Adrenal gland (tissue), 9 donors: ENCODE measurements at regions not wholly inside any gene's neighbourhood (a gene's known extent, or its start where the extent isn't known, plus 50 kb on each side); places are given as distances from the start of the nearest gene placed in this dataset.
A peak's percentile ranks its signal among the peaks of the same experiment; 100 is the strongest.

Experiments used
- DNase-seq, 7 donors: peaks; one replicate each; pipeline ENCODE4 v3.0.0-alpha.2; 2019 to 2020
- H3K27ac ChIP-seq, 5 donors: fragments of 200-600 bp; sonication (generic) in 4 of 5; 1 replicate in 3 of 5; 2 replicates in 2 of 5; pipeline versions ENCODE4 v1.5.1 to v1.8.0; 2016 to 2020; ENCODE audit warnings: mild to moderate bottlenecking in 1 of 5
- H3K27me3 ChIP-seq: fragments of 200-600 bp; 2 replicates; pipeline ENCODE4 v1.8.0; 2021
- H3K36me3 ChIP-seq, 2 donors: fragments of 200-600 bp; replicated peaks in 1 of 2; 1 replicate in 1 of 2; 2 replicates in 1 of 2; pipeline versions ENCODE4 v1.5.1 to v1.8.0; 2018 to 2022
- H3K4me1 ChIP-seq, 2 donors: fragments of 200-600 bp; replicated peaks in 1 of 2; 1 replicate in 1 of 2; 2 replicates in 1 of 2; pipeline versions ENCODE4 v1.5.1 to v1.8.0; 2018 to 2021
- H3K4me3 ChIP-seq, 4 donors: fragments of 200-600 bp; sonication (generic) in 3 of 4; one replicate each; pipeline ENCODE4 v1.5.1; 2016 to 2018
- H3K9me3 ChIP-seq, 3 donors: fragments of 200-600 bp; sonication (generic) in 1 of 3; replicated peaks in 1 of 3; 1 replicate in 2 of 3; 2 replicates in 1 of 3; pipeline versions ENCODE4 v1.5.1 to v1.8.0; 2016 to 2021
- POLR2A ChIP-seq, 2 donors: fragments of 450-650 bp; IDR thresholded peaks; one replicate each; pipeline ENCODE4 v1.6.1; 2017; ENCODE audit warnings: antibody characterized with exemption in 2 of 2, mild to moderate bottlenecking in 2 of 2, moderate library complexity in 1 of 2
- WGBS, 4 donors: extraction: QIAGEN DNeasy Blood & Tissue Kit in 2 of 4; methylation state at CpG; one replicate each; pipeline versions ENCODE4 v1.1.5 to v1.1.7; 2013 to 2017; 5-methylcytosine and 5-hydroxymethylcytosine counted together
- intact Hi-C, 2 donors: fragments of 100-400 bp; cut with DNase I; formaldehyde crosslinking; loops; one replicate each; pipeline versions ENCODE4 v1.14.1 to v1.15.0; 2022 to 2023
- TF ChIP-seq, protein P1 (sequence below), 6 experiments: fragments of 450-650 bp in 4 of 6; fragments of 200-600 bp in 2 of 6; sonication (generic) in 1 of 6; IDR thresholded peaks; 1 replicate in 5 of 6; 2 replicates in 1 of 6; pipeline versions ENCODE4 v1.5.1 to v1.8.0; 2016 to 2021; ENCODE audit warnings: antibody characterized with exemption in 6 of 6, mild to moderate bottlenecking in 2 of 6, moderate library complexity in 1 of 6
- donor health status: healthy with polysubstance abuse.
- donor health status: Bipolar disorder and iron deficiency.
- donor health status: DM: yes; HTN: yes; CAD: no.
- donor health status: DM: no; HTN: no; CAD: no.
- donor health status: DM: no; HTN: no; CAD: no.

DNA sequence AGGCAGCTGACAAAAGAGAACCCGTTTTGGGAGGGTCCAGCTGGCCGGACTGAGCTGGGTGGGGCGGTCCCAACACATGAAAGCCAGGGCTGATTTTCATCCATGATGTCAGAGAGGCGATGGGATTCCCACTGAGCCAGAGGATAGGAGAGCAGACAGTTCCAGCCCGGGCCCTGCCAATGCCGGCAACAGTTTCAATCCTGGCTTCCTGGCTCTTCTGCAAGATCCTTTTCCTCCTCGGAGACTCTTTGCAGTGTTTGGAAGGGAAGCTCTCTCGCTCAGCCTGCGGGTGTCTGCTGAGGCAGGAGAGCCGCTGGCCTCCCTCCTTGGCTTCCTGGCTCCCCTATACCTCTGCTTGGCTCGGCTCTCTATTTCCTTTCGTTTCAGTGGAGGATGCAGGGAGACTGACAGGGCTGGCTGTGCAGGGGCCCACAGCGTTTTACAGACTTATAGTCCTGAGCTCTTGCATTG is 145.5 kb upstream of the SOX9 start:
- H3K27ac ChIP-seq: peak overlapping the region in 2 of 5 donors; percentile 7 to 35
- H3K4me3 ChIP-seq: peak overlapping the region in 1 of 4 donors; percentile 20
- TF ChIP-seq POLR2A (IDR thresholded peaks at IDR 0.05): no peak
- TF ChIP-seq, protein P1, sequence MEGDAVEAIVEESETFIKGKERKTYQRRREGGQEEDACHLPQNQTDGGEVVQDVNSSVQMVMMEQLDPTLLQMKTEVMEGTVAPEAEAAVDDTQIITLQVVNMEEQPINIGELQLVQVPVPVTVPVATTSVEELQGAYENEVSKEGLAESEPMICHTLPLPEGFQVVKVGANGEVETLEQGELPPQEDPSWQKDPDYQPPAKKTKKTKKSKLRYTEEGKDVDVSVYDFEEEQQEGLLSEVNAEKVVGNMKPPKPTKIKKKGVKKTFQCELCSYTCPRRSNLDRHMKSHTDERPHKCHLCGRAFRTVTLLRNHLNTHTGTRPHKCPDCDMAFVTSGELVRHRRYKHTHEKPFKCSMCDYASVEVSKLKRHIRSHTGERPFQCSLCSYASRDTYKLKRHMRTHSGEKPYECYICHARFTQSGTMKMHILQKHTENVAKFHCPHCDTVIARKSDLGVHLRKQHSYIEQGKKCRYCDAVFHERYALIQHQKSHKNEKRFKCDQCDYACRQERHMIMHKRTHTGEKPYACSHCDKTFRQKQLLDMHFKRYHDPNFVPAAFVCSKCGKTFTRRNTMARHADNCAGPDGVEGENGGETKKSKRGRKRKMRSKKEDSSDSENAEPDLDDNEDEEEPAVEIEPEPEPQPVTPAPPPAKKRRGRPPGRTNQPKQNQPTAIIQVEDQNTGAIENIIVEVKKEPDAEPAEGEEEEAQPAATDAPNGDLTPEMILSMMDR (IDR thresholded peaks at IDR 0.05): no peak
- peak in 2 of 7 donors; percentile 26 to 52 for DNase-seq
- intact Hi-C loops: no loop called here
- H3K9me3 ChIP-seq: no peaks in the 10 kb centered on the region
- H3K4me1 ChIP-seq: no peaks in the 10 kb centered on the region
- H3K27me3 ChIP-seq: no peaks in the 10 kb centered on the region
- no peaks in the 10 kb centered on the region for H3K36me3 ChIP-seq
- 32 to 48% (median 40%) methylated on average over 11 to 13 of the region's 13 CpGs for WGBS, 4 donors

DNA sequence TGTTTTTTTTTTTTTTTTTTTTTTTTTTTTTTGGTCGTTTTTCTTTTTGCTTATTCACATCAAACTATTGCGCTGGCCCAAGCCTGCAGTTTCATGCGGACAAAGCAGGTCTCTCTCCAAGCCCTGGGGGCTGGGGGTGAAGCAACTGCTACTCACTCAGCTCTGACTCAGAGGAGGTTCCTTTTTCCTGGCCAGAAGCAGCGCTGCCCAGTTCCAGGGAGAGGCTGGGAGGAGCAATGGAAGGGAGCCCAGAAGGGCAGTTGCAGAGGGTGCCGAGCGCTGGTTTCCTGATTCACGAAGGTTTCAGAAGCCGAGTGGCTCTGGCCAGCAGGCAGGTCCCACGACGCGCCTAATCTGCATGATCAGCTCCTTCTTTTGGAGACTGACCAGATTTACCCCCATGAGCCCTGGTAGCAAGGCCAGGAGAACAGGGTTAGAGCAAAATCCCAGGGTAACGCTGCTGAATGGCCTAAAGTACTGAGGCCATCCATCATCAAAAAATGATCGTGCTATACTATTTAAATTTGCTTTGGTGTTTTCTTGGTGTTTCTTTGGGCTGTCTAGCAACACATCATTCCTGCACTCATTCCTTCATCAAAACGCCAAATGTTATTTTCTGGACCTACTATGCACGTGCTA is 144.7 kb upstream of the SOX9 start:
- intact Hi-C loops: no loop called here
- WGBS, 4 donors: 43 to 59% (median 52%) methylated on average over 10 to 15 of the region's 15 CpGs
- Histone ChIP-seq H3K9me3 (no peaks in the 10 kb centered on the region), H3K4me3 (no peak overlapping the region), H3K36me3 (no peaks in the 10 kb centered on the region), H3K27ac (no peak overlapping the region), H3K27me3 (no peaks in the 10 kb centered on the region), H3K4me1 (no peaks in the 10 kb centered on the region)
- peak; percentile 49 to 86 (median 66) for DNase-seq
- TF ChIP-seq POLR2A (IDR thresholded peaks at IDR 0.05): no peak
- TF ChIP-seq, protein P1 (IDR thresholded peaks at IDR 0.05): no peak

DNA sequence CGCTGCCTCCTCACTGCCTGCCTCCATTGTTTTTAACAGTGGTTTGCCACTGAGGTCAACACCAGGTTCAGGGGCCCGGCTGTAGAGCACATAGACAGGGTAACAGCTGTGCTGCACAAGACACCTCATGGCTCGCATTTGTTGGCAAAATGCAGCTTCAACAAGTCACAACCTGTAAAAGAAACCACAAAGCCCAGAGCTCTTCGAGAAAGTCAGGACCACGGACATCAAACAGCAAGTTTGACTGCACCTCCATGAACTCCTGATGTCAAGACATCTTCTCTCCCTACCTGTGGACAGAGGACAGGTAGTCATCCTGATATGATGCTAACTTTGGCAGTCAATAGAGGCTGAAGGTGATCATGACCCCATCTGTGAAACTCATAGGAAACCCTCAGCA is 142.4 kb upstream of the SOX9 start:
- Histone ChIP-seq H3K27me3 (no peaks in the 10 kb centered on the region), H3K27ac (no peak overlapping the region), H3K4me1 (no peaks in the 10 kb centered on the region), H3K9me3 (no peaks in the 10 kb centered on the region), H3K4me3 (no peak overlapping the region), H3K36me3 (no peaks in the 10 kb centered on the region)
- DNase-seq: no peak
- intact Hi-C loops: no loop called here
- WGBS, 4 donors: 67 to 92% (median 70%) methylated on average over 3 to 5 of the region's 5 CpGs
- TF ChIP-seq, protein P1 (IDR thresholded peaks at IDR 0.05): no peak
- no peak for TF ChIP-seq POLR2A (IDR thresholded peaks at IDR 0.05)

DNA sequence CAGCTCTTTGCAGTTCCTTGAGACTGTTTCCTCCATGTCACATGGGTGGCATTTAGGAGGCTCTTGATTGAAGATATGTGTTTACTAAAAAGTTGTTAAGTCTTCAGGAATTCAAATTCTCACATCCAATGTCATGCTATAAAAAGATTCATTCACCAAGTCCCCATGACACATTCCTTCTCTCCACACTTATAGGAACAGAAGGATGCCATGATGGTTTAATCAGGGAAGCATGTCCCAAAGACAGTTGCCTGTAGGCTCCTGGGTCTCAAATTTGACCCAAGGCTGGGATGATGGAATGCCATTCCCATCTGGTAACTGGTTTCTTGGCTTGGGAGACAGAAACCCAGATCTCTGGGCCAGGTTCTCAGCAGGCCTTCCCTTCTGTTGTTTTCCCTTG is 140.6 kb upstream of the SOX9 start:
- Histone ChIP-seq H3K36me3 (no peaks in the 10 kb centered on the region), H3K9me3 (no peaks in the 10 kb centered on the region), H3K4me1 (no peaks in the 10 kb centered on the region), H3K27ac (no peak overlapping the region), H3K27me3 (no peaks in the 10 kb centered on the region), H3K4me3 (no peak overlapping the region)
- intact Hi-C loops: no loop called here
- DNase-seq: no peak
- TF ChIP-seq, protein P1 (IDR thresholded peaks at IDR 0.05): no peak
- no peak for TF ChIP-seq POLR2A (IDR thresholded peaks at IDR 0.05)
